ENCODE measurements at regions not wholly inside any gene's neighbourhood (a gene's known extent, or its start where the extent isn't known, plus 50 kb on each side); places are given as distances from the start of the nearest gene placed in this dataset.
"Not testable (repeated sequence)": the region's sequence is repeated elsewhere in the genome, so short reads cannot be mapped to it uniquely, and the experiment has no call there.

- no peak for DNase-seq
Measured at GRCh38 chr4:189215574-189215973, 725.1 kb upstream of the FRG1 start.

GRCh38 chr4:189221691-189222090 is 719.0 kb upstream of the FRG1 start:
- no peak for DNase-seq

- no peak for DNase-seq
Measured at GRCh38 chr4:189228726-189229125, 711.9 kb upstream of the FRG1 start.

- DNase-seq, result no peak
Measured at GRCh38 chr4:189232274-189232673, 708.4 kb upstream of the FRG1 start.

GRCh38 chr4:189233754-189234153 is 706.9 kb upstream of the FRG1 start:
- not testable (repeated sequence) for DNase-seq

GRCh38 chr4:189234948-189235347 is 705.7 kb upstream of the FRG1 start:
- not testable (repeated sequence) for DNase-seq

- DNase-seq, result no peak
Measured at GRCh38 chr4:189235599-189235998, 705.1 kb upstream of the FRG1 start.

GRCh38 chr4:189236321-189236720 is 704.4 kb upstream of the FRG1 start:
- not testable (repeated sequence) for DNase-seq

- no peak for DNase-seq
Measured at GRCh38 chr4:189237340-189237739, 703.3 kb upstream of the FRG1 start.

- DNase-seq, result no peak
Measured at GRCh38 chr4:189255636-189256035, 685.0 kb upstream of the FRG1 start.

- DNase-seq, result no peak
Measured at GRCh38 chr4:189261475-189261874, 679.2 kb upstream of the FRG1 start.

GRCh38 chr4:189265515-189265914 is 675.2 kb upstream of the FRG1 start:
- no peak for DNase-seq

- no peak for DNase-seq
Measured at GRCh38 chr4:189267312-189267965, 673.2 kb upstream of the FRG1 start.

GRCh38 chr4:189278597-189279165 is 662.0 kb upstream of the FRG1 start:
- DNase-seq, result no peak

GRCh38 chr4:189279188-189279587 is 661.5 kb upstream of the FRG1 start:
- DNase-seq, result no peak

GRCh38 chr4:189285377-189285776 is 655.3 kb upstream of the FRG1 start:
- DNase-seq, result no peak

- no peak for DNase-seq
Measured at GRCh38 chr4:189291939-189292338, 648.7 kb upstream of the FRG1 start.

- no peak for DNase-seq
Measured at GRCh38 chr4:189293459-189293858, 647.2 kb upstream of the FRG1 start.

- no peak for DNase-seq
Measured at GRCh38 chr4:189294574-189294973, 646.1 kb upstream of the FRG1 start.

GRCh38 chr4:189299706-189300105 is 641.0 kb upstream of the FRG1 start:
- DNase-seq, result no peak

- no peak for DNase-seq
Measured at GRCh38 chr4:189301692-189302091, 639.0 kb upstream of the FRG1 start.

- no peak for DNase-seq
Measured at GRCh38 chr4:189302719-189303118, 638.0 kb upstream of the FRG1 start.

GRCh38 chr4:189304167-189304566 is 636.5 kb upstream of the FRG1 start:
- no peak for DNase-seq

- no peak for DNase-seq
Measured at GRCh38 chr4:189304809-189305208, 635.9 kb upstream of the FRG1 start.

GRCh38 chr4:189305500-189305899 is 635.2 kb upstream of the FRG1 start:
- DNase-seq, result no peak
